GM23248 (cell line): ENCODE measurements at regions not wholly inside any gene's neighbourhood (a gene's known extent, or its start where the extent isn't known, plus 50 kb on each side); places are given as distances from the start of the nearest gene placed in this dataset.

ENCODE experiments used
- DNase-seq: peaks from one replicate; pipeline ENCODE4 v3.0.0-alpha.2; 2015
- H2AFZ ChIP-seq: fragments of 200-600 bp; sonication (generic); 2 replicates; pipeline ENCODE4 v1.6.1; 2016; ENCODE audit warnings: antibody characterized with exemption
- H3F3A ChIP-seq: fragments of 200-600 bp; sonication (generic); 2 replicates; pipeline ENCODE4 v1.6.1; 2016; ENCODE audit warnings: mild to moderate bottlenecking, antibody characterized with exemption, mixed run types; ENCODE audit not compliant: insufficient read depth
- H3K27ac ChIP-seq: fragments of 200-600 bp; sonication (generic); 2 replicates; pipeline ENCODE4 v1.5.1; 2016; ENCODE audit warnings: mild to moderate bottlenecking
- H3K27me3 ChIP-seq: fragments of 200-600 bp; sonication (generic); replicated peaks from 2 replicates; pipeline ENCODE4 v1.6.1; 2016; ENCODE audit warnings: mild to moderate bottlenecking; ENCODE audit not compliant: insufficient read depth
- H3K36me3 ChIP-seq: fragments of 200-600 bp; sonication (generic); 2 replicates; pipeline ENCODE4 v1.6.1; 2016; ENCODE audit warnings: low read depth, mild to moderate bottlenecking
- H3K4me1 ChIP-seq: fragments of 200-600 bp; sonication (generic); 2 replicates; pipeline ENCODE4 v1.6.1; 2016; ENCODE audit warnings: mild to moderate bottlenecking; ENCODE audit not compliant: insufficient read depth
- H3K4me2 ChIP-seq: fragments of 200-600 bp; sonication (generic); one replicate; pipeline ENCODE4 v1.6.1; 2016; ENCODE audit warnings: mild to moderate bottlenecking; ENCODE audit not compliant: unreplicated experiment
- H3K4me3 ChIP-seq: fragments of 200-600 bp; sonication (generic); 2 replicates; pipeline ENCODE4 v1.5.1; 2016; ENCODE audit warnings: mild to moderate bottlenecking
- H3K79me2 ChIP-seq: fragments of 200-600 bp; sonication (generic); 2 replicates; pipeline ENCODE4 v1.6.1; 2016; ENCODE audit warnings: mild to moderate bottlenecking; ENCODE audit not compliant: insufficient read depth
- H3K9ac ChIP-seq: fragments of 200-600 bp; sonication (generic); 2 replicates; pipeline ENCODE4 v1.6.1; 2016; ENCODE audit warnings: mild to moderate bottlenecking
- H3K9me2 ChIP-seq: fragments of 200-600 bp; sonication (generic); 2 replicates; pipeline ENCODE4 v1.6.1; 2016; ENCODE audit warnings: mixed run types, mild to moderate bottlenecking, moderate library complexity; ENCODE audit not compliant: insufficient read depth
- H3K9me3 ChIP-seq: fragments of 200-600 bp; sonication (generic); one replicate; pipeline ENCODE4 v1.6.1; 2017; ENCODE audit warnings: low read depth
- H4K20me1 ChIP-seq: fragments of 200-600 bp; sonication (generic); 2 replicates; pipeline ENCODE4 v1.6.0; 2016; ENCODE audit not compliant: insufficient read depth
- EZH2 ChIP-seq: fragments of 200-600 bp; sonication (generic); IDR thresholded peaks from 2 replicates; pipeline ENCODE4 v1.6.1; 2018; ENCODE audit warnings: antibody characterized with exemption, mild to moderate bottlenecking; ENCODE audit not compliant: insufficient read depth, poor library complexity, severe bottlenecking
- EZH2phosphoT487 ChIP-seq: fragments of 200-600 bp; sonication (generic); IDR thresholded peaks from 2 replicates; pipeline ENCODE4 v1.6.1; 2018; ENCODE audit warnings: antibody characterized with exemption, moderate library complexity, mild to moderate bottlenecking, low read depth; ENCODE audit not compliant: insufficient read depth
- WGBS, 2 experiments: methylation state at CpG; one replicate each; pipeline ENCODE4 v1.1.6; 2015 to 2017; ENCODE audit warnings: low lambda C conversion rate in 2 of 2, low coverage in 1 of 2; ENCODE audit errors: missing lambda C conversion rate in 2 of 2; 5-methylcytosine and 5-hydroxymethylcytosine counted together
- in situ Hi-C: fragments of 300-500 bp; cut with MboI; formaldehyde crosslinking; loops from 2 replicates; pipeline ENCODE4 v1.15.0; 2020

DNA sequence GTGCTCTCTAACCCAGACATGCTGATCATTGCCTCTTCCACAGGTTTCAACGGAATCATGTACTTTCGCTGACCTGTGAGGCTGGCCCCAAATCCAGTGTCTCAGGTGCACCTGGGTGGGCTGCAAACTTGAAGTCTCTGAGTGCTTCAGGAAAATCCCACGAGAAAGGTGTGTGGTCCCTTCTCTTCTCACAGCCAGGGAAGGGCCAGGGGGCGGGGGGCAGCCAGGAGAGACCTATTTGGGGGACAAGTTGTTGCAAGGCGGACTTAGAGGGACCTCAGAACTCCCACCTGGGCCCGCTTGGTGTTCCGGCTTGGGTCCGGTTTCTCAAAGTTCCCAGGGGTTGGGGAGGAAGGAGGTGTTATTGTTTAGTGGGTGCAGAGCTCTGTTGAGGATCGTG, 80.0 kb downstream of the HMX1 start:
- no peak overlapping the region for H3K4me3 ChIP-seq
- no peak for DNase-seq
- WGBS, 2 experiments: 58 to 66% methylated on average over 8 to 9 of the region's 9 CpGs
- no peaks in the 10 kb centered on the region for H3K9me2 ChIP-seq
- no peak overlapping the region for H3K9ac ChIP-seq
- H3K79me2 ChIP-seq: no peaks in the 10 kb centered on the region
- no peak overlapping the region for H3K27ac ChIP-seq
- no peaks in the 10 kb centered on the region for H3K27me3 ChIP-seq
- H3K9me3 ChIP-seq: no peaks in the 10 kb centered on the region
- H3K4me1 ChIP-seq: no peaks in the 10 kb centered on the region
- no peaks in the 10 kb centered on the region for H3F3A ChIP-seq
- TF ChIP-seq EZH2 (no peak), EZH2phosphoT487 (no peak)
- H4K20me1 ChIP-seq: no peaks in the 10 kb centered on the region
- no peak overlapping the region for H2AFZ ChIP-seq
- H3K4me2 ChIP-seq: no peak overlapping the region
- H3K36me3 ChIP-seq: no peaks in the 10 kb centered on the region
- in situ Hi-C loops: no loop called here

DNA sequence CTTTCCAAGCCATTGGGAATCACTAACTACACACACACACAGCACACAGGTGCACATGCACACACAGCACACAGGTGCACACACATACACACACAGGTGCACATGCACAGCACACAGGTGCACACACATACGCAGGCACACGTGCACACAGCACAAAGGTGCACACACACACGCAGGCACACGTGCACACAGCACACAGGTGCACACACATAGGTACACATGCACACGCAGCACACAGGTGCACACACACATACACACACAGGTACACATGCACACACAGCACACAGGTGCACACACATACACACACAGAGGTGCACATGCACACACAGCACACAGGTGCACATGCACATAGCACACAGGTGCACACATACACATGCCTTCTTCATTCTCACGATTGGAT, 80.9 kb downstream of the HMX1 start:
- WGBS, 2 experiments: 45 to 50% methylated on average over 6 of the region's 6 CpGs
- H3K4me1 ChIP-seq: no peaks in the 10 kb centered on the region

DNA sequence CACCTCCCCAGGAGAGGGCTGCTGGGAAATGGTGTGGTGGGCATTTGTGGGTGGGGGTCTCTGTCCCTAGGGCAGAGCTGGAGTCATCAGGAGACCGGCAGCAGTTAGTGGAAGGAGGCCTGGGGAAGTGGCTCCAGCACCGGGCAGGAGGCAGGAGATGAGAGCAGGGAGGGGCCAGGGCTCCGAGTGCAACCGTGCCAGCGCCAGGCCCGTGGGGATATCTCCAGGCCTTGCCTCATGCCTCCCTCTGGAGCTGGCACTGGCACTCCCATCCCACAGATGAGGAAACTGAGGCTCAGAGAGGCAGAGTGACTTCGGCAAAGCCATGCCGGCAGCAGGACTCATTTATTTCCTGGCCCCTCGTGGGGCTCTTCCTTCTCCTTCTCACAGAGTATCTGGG, 83.5 kb downstream of the HMX1 start:
- Histone ChIP-seq H3K27me3 (0 out of 2 replicates have a peak, but pooled peaks cover 4% of the 10 kb centered on the region), H3K4me1 (no peaks in the 10 kb centered on the region), H3K27ac (no peak overlapping the region), H3K9ac (no peak overlapping the region), H3K9me3 (no peaks in the 10 kb centered on the region), H3K9me2 (no peaks in the 10 kb centered on the region), H3K4me2 (no peak overlapping the region), H3F3A (no peaks in the 10 kb centered on the region), H2AFZ (no peak overlapping the region), H3K79me2 (no peaks in the 10 kb centered on the region), H3K36me3 (no peaks in the 10 kb centered on the region), H4K20me1 (no peaks in the 10 kb centered on the region), H3K4me3 (no peak overlapping the region)
- no peak for TF ChIP-seq EZH2phosphoT487
- TF ChIP-seq EZH2: no peak
- DNase-seq: no peak
- in situ Hi-C loops: no loop called here
- WGBS, 2 experiments: 55 to 68% methylated on average over 5 to 9 of the region's 9 CpGs

More for the DNA sequence above, 80.9 kb downstream of the HMX1 start:
- Histone ChIP-seq H3K79me2 (no peaks in the 10 kb centered on the region), H3K36me3 (no peaks in the 10 kb centered on the region), H3K27ac (no peak overlapping the region), H3K27me3 (0 out of 2 replicates have a peak, but pooled peaks cover 1% of the 10 kb centered on the region), H3K4me2 (no peak overlapping the region), H2AFZ (no peak overlapping the region), H4K20me1 (no peaks in the 10 kb centered on the region), H3K9me2 (no peaks in the 10 kb centered on the region), H3K9me3 (no peaks in the 10 kb centered on the region), H3K4me3 (no peak overlapping the region), H3K9ac (no peak overlapping the region), H3F3A (no peaks in the 10 kb centered on the region)
- in situ Hi-C loops: no loop called here
- DNase-seq: no peak
- TF ChIP-seq EZH2phosphoT487 (no peak), EZH2 (no peak)

DNA sequence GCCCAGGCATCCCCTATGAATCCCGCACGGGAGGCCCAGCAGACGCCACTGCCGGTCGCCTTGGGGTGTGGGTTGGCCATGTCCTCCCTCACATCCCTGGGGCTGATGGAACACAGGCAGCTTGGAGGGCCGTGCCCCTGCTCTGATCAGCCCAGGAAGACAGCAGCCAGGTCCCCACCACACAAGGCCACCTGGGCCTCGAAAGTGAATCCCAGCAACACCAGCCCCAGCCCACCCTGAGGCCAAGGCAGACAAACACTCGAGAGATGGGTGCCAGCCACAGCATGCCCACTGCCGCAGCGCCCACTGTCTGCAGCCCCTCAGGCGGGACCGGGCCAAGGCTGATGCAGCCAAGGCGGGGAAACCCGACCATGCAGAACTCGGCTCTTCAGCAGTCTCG, 85.5 kb downstream of the HMX1 start:
- 48 to 55% methylated on average over 16 of the region's 16 CpGs for WGBS, 2 experiments

DNA sequence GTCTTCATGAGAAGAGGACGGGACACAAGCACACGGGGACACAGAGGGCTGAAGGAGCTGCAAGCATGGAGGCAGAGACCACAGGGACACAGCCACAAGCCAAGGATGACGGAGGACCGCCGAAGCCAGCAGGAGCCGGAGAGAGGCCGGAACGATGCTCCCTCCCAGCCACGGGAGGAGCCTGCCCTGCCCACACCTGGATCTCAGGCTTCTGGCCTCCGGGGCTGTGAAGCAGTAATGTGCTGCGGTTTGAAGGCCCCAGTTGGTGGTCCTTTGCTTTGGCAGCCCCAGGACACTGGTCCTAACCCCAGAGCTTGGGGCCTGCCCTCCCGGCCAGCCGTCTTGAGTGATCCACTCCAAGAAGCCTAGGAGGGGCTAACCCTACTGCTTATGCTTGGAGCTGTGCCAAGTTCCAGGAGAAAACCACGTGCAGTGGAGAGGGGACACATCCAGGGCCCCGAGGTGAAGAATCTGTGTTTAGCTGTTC, 85.9 kb downstream of the HMX1 start:
- H3K27me3 ChIP-seq: 0 out of 2 replicates have a peak, but pooled peaks cover 4% of the 10 kb centered on the region
- 32 to 34% methylated on average over 15 of the region's 15 CpGs for WGBS, 2 experiments
- in situ Hi-C loops: no loop called here
- no peaks in the 10 kb centered on the region for H4K20me1 ChIP-seq
- H3K4me1 ChIP-seq: no peaks in the 10 kb centered on the region
- TF ChIP-seq EZH2phosphoT487 (no peak), EZH2 (no peak)
- no peaks in the 10 kb centered on the region for H3K36me3 ChIP-seq
- no peak overlapping the region for H3K9ac ChIP-seq
- no peak overlapping the region for H3K4me3 ChIP-seq
- DNase-seq: no peak
- H2AFZ ChIP-seq: no peak overlapping the region
- no peaks in the 10 kb centered on the region for H3K9me2 ChIP-seq
- H3K9me3 ChIP-seq: no peaks in the 10 kb centered on the region
- no peak overlapping the region for H3K4me2 ChIP-seq
- no peak overlapping the region for H3K27ac ChIP-seq
- no peaks in the 10 kb centered on the region for H3K79me2 ChIP-seq
- H3F3A ChIP-seq: no peaks in the 10 kb centered on the region

More for the DNA sequence above, 85.5 kb downstream of the HMX1 start:
- in situ Hi-C loops: no loop called here
- Histone ChIP-seq H3K4me2 (no peak overlapping the region), H3K9me3 (no peaks in the 10 kb centered on the region), H3K4me1 (no peaks in the 10 kb centered on the region), H3K27ac (no peak overlapping the region), H3K9ac (no peak overlapping the region), H3K79me2 (no peaks in the 10 kb centered on the region), H3K36me3 (no peaks in the 10 kb centered on the region), H4K20me1 (no peaks in the 10 kb centered on the region), H3K27me3 (0 out of 2 replicates have a peak, but pooled peaks cover 4% of the 10 kb centered on the region), H2AFZ (no peak overlapping the region), H3K9me2 (no peaks in the 10 kb centered on the region), H3F3A (no peaks in the 10 kb centered on the region), H3K4me3 (no peak overlapping the region)
- no peak for DNase-seq
- TF ChIP-seq EZH2 (no peak), EZH2phosphoT487 (no peak)
